ENCODE measurements at regions not wholly inside any gene's neighbourhood (a gene's known extent, or its start where the extent isn't known, plus 50 kb on each side); places are given as distances from the start of the nearest gene placed in this dataset.

- no peak for TF ChIP-seq CTCF (IDR thresholded peaks at IDR 0.05; ENCODE audit: extremely low read depth in 1 of 2, insufficient read depth in 1 of 2, low read depth in 1 of 2, low read length in 2 of 2)
- no peak for TF ChIP-seq FOS (IDR thresholded peaks at IDR 0.05; ENCODE audit: borderline replicate concordance, insufficient read depth, low read length)
- no peak for TF ChIP-seq POLR2AphosphoS5 (IDR thresholded peaks at IDR 0.05; ENCODE audit: insufficient read depth, low read depth, low read length)
- no peak for TF ChIP-seq POLR2A (IDR thresholded peaks at IDR 0.05; ENCODE audit: low read depth, low read length)
- TF ChIP-seq MAX (IDR thresholded peaks at IDR 0.05; ENCODE audit: insufficient read depth, insufficient read length) = no peak
- TF ChIP-seq EZH2 (IDR thresholded peaks at IDR 0.05; ENCODE audit: borderline replicate concordance, low read depth, low read length, severe bottlenecking) = no peak
- no peak for TF ChIP-seq JUN (IDR thresholded peaks at IDR 0.05; ENCODE audit: borderline replicate concordance, insufficient read depth, insufficient read length, low read depth)
These were observed 268.6 kb downstream of the PDCD6IP start for GRCh38 chr3:34066999-34067398.

Data from endothelial cell of umbilical vein (primary cell).